ENCODE measurements at regions not wholly inside any gene's neighbourhood (a gene's known extent, or its start where the extent isn't known, plus 50 kb on each side); places are given as distances from the start of the nearest gene placed in this dataset.

GRCh38 chr2:105959357-105959756 lies 214.6 kb downstream of the NCK2 start (continued):
- TF ChIP-seq REST (IDR thresholded peaks at IDR 0.05; ENCODE audit: borderline replicate concordance) (no peak), REST (CRISPR knock-in tag; IDR thresholded peaks at IDR 0.05; ENCODE audit: low read depth) (no peak)

- Histone ChIP-seq H3K27ac (ENCODE audit: extremely low read depth, low read depth, low read length) (no peak overlapping the region), H3K9ac (ENCODE audit: insufficient read depth in 1 of 2, low read depth in 2 of 2, low read length in 2 of 2) (no peak overlapping the region), H3K9me3 (replicated peaks; ENCODE audit: control insufficient read depth, insufficient read depth, low read depth, low read length) (no peaks in the 10 kb centered on the region), H3K9me1 (ENCODE audit: control insufficient read depth, insufficient read depth, low read length) (no peaks in the 10 kb centered on the region), H2AFZ (ENCODE audit: low read depth, low read length) (no peak overlapping the region), H3K4me2 (ENCODE audit: insufficient read depth, low read length) (no peak overlapping the region), H3K36me3 (ENCODE audit: control insufficient read depth, insufficient read depth, low read length) (no peaks in the 10 kb centered on the region), H3K4me3 (no peak overlapping the region), H4K20me1 (replicated peaks; ENCODE audit: control insufficient read depth, insufficient read depth, low read length) (no peaks in the 10 kb centered on the region; the same call in 1 of the 2 replicates), H3K4me1 (replicated peaks in 1 of 2; ENCODE audit: control insufficient read depth in 2 of 2, insufficient read depth in 2 of 2, low read length in 2 of 2) (no peaks in the 10 kb centered on the region; a peak in 1 of 5 replicates), H3K27me3 (ENCODE audit: control insufficient read depth in 2 of 2, insufficient read depth in 2 of 2, low read length in 2 of 2) (peaks cover 4 to 40% of the 10 kb centered on the region in 2 experiments), H3K79me2 (ENCODE audit: control insufficient read depth, insufficient read depth, low read length) (no peaks in the 10 kb centered on the region)
- 0% methylated on average over 3 of the region's 3 CpGs for WGBS (ENCODE audit: insufficient coverage, low coverage, missing lambda C conversion rate)
- BruUV-seq (replicated peaks), result no TSS peak
- ChIA-PET POLR2A (interaction anchor here (1.2 kb wide), 1 partner anchor 13 kb away, joined by 3 read pairs; no protein-coding TSS in a partner anchor), CTCF (ENCODE audit: low intra/inter-chr PET ratio) (no interaction called here)
- in situ Hi-C loops (cut with MboI), result no loop called here
- DNase-seq (ENCODE audit: extremely low read depth in 1 of 4, low spot score in 3 of 4), result no peak
- intact Hi-C loops (cut with micrococcal nuclease), result no loop called here
- FAIRE-seq, result no peak
- ATAC-seq, result no peak
- TF ChIP-seq ZFP36 (IDR thresholded peaks at IDR 0.05; ENCODE audit: low read depth, low read length, partially characterized antibody) (no peak), ZNF12 (CRISPR knock-in tag; IDR thresholded peaks at IDR 0.05) (no peak), ZNF436 (CRISPR knock-in tag; IDR thresholded peaks at IDR 0.05) (no peak), JUN (IDR thresholded peaks at IDR 0.05; ENCODE audit: borderline replicate concordance, low read depth, low read length) (no peak), JUN (CRISPR knock-in tag; IDR thresholded peaks at IDR 0.05; ENCODE audit: borderline replicate concordance) (no peak), ATF4 (CRISPR knock-in tag; IDR thresholded peaks at IDR 0.05) (no peak), PTRF (tag; IDR thresholded peaks at IDR 0.05) (no peak), CREM (IDR thresholded peaks at IDR 0.05; ENCODE audit: low read depth) (no peak), ZNF586 (CRISPR knock-in tag; conservative IDR thresholded peaks at IDR 0.05) (no peak), YY1 (IDR thresholded peaks at IDR 0.05; ENCODE audit: borderline replicate concordance in 1 of 3, control insufficient read depth in 1 of 3, extremely low read depth in 1 of 3, insufficient read depth in 3 of 3, insufficient read length in 1 of 3, insufficient replicate concordance in 2 of 3, low read depth in 1 of 3, low read length in 2 of 3) (no peak), TFAM (CRISPR knock-in tag; conservative IDR thresholded peaks at IDR 0.05) (no peak), BMI1 (IDR thresholded peaks at IDR 0.05; ENCODE audit: low read length) (no peak)
These were observed 210.2 kb downstream of the NCK2 start for GRCh38 chr2:105954891-105955290.
